K562 (cell line): ENCODE measurements at regions not wholly inside any gene's neighbourhood (a gene's known extent, or its start where the extent isn't known, plus 50 kb on each side); places are given as distances from the start of the nearest gene placed in this dataset.

Experiments
- ATAC-seq: fragments of 200-7000 bp; cut with Tn5 transposase; 3 replicates; pipeline ENCODE4 v1.9.1; 2020; ENCODE audit warnings: moderate library complexity
- BruUV-seq: library from RNA; stranded (reverse); fragments of 400-500 nt; replicated peaks from 2 replicates; lab custom pipeline; 2021; lab: Mats Ljungman, UMichigan
- CTCF ChIA-PET: fragments of 300-600 bp; formaldehyde crosslinking; extraction: SDS; loops from one replicate; lab custom pipeline; 2021; ENCODE audit warnings: low intra/inter-chr PET ratio; lab: Yijun Ruan, JAX
- POLR2A ChIA-PET: fragments of 300-600, 350-650 bp; sonication (Branson Sonifier 250); formaldehyde crosslinking; extraction: SDS; loops from one replicate; lab custom pipeline; 2021; ENCODE audit warnings: antibody characterized with exemption, inconsistent platforms; lab: Yijun Ruan, JAX
- DNase-seq, 4 experiments: peaks; one replicate each; pipeline versions ENCODE4 v3.0.0 to v3.0.0-alpha.2; 2011 to 2018; ENCODE audit warnings: low spot score in 3 of 4, mixed read lengths in 3 of 4; ENCODE audit errors: extremely low read depth in 1 of 4
- FAIRE-seq: peaks from 2 replicates; lab custom pipeline; 2011; peaks lifted over from hg19 to GRCh38; lab: Jason Lieb, UNC
- H2AFZ ChIP-seq: 2 replicates; pipeline ENCODE4 v1.6.0; 2011; ENCODE audit warnings: low read depth, low read length, control low read depth, inconsistent platforms
- H3K27ac ChIP-seq: fragments of 200-600 bp; 3 replicates; pipeline ENCODE4 v1.8.0; 2011; ENCODE audit warnings: low read depth, mild to moderate bottlenecking, control low read depth, inconsistent platforms, low read length, moderate library complexity, mixed read lengths; ENCODE audit errors: extremely low read depth
- H3K27me3 ChIP-seq, 2 experiments: fragments of 300-600 bp in 1 of 2; 2 replicates in 1 of 2; 3 replicates in 1 of 2; pipeline versions ENCODE4 v1.6.0 to v1.8.0; 2011; ENCODE audit warnings: inconsistent platforms in 2 of 2, low read length in 2 of 2, mild to moderate bottlenecking in 1 of 2, mixed read lengths in 1 of 2, moderate library complexity in 1 of 2; ENCODE audit not compliant: control insufficient read depth in 2 of 2, insufficient read depth in 2 of 2
- H3K36me3 ChIP-seq: fragments of 300-600 bp; 3 replicates; pipeline ENCODE4 v1.8.0; 2011; ENCODE audit warnings: mild to moderate bottlenecking, low read length, inconsistent platforms; ENCODE audit not compliant: control insufficient read depth, insufficient read depth
- H3K4me1 ChIP-seq, 2 experiments: fragments of 200-600 bp in 1 of 2; replicated peaks in 1 of 2; 2 replicates in 1 of 2; 3 replicates in 1 of 2; pipeline versions ENCODE4 v1.5.1 to v1.8.0; 2011; ENCODE audit warnings: inconsistent platforms in 2 of 2, low read length in 2 of 2, mild to moderate bottlenecking in 1 of 2, mixed read lengths in 1 of 2, moderate library complexity in 1 of 2; ENCODE audit not compliant: control insufficient read depth in 2 of 2, insufficient read depth in 2 of 2
- H3K4me2 ChIP-seq: 2 replicates; pipeline ENCODE4 v1.6.1; 2011; ENCODE audit warnings: low read length, control low read depth, inconsistent platforms, mixed read lengths; ENCODE audit not compliant: insufficient read depth
- H3K4me3 ChIP-seq: fragments of 200-600 bp; sonication (generic), shearing (Covaris generic); 2 replicates; pipeline ENCODE4 v1.5.1; 2016; ENCODE audit warnings: control low read depth, inconsistent platforms
- H3K79me2 ChIP-seq: fragments of 200-600 bp; 3 replicates; pipeline ENCODE4 v1.8.0; 2011; ENCODE audit warnings: low read length, inconsistent platforms; ENCODE audit not compliant: control insufficient read depth, insufficient read depth
- H3K9ac ChIP-seq, 2 experiments: 2 replicates each; pipeline versions ENCODE4 v1.6.0 to v1.6.1; 2011; ENCODE audit warnings: low read depth in 2 of 2, low read length in 2 of 2, control low read depth in 1 of 2, inconsistent platforms in 1 of 2, mild to moderate bottlenecking in 1 of 2, mixed read lengths in 1 of 2; ENCODE audit not compliant: insufficient read depth in 1 of 2
- H3K9me1 ChIP-seq: one replicate; pipeline ENCODE4 v1.6.0; 2011; ENCODE audit warnings: inconsistent platforms, mild to moderate bottlenecking, low read length, moderate library complexity; ENCODE audit not compliant: control insufficient read depth, insufficient read depth
- H3K9me3 ChIP-seq: replicated peaks from 2 replicates; pipeline ENCODE4 v1.5.1; 2011; ENCODE audit warnings: low read depth, low read length, inconsistent platforms; ENCODE audit not compliant: control insufficient read depth, insufficient read depth
- H4K20me1 ChIP-seq: replicated peaks from 2 replicates; pipeline ENCODE4 v1.6.1; 2011; ENCODE audit warnings: low read length, inconsistent platforms, mixed read lengths; ENCODE audit not compliant: control insufficient read depth, insufficient read depth
- CEBPG ChIP-seq, 3 experiments: fragments of 200-800 bp in 1 of 3; sonication (Bioruptor generic) in 1 of 3; sonication (generic) in 1 of 3; formaldehyde crosslinking in 1 of 3; IDR thresholded peaks in 2 of 3; conservative IDR thresholded peaks in 1 of 3; 2 replicates each; pipeline versions ENCODE4 v1.6.1 to v1.8.0; 2016 to 2022; ENCODE audit warnings: missing compliant biosample characterization in 2 of 3, missing genetic modification characterization in 2 of 3, mild to moderate bottlenecking in 1 of 3, missing genetic modification reagents in 1 of 3
- HOXB6 ChIP-seq: fragments of 250-450 bp; sonication (Bioruptor Pico); IDR thresholded peaks from 2 replicates; pipeline ENCODE4 v1.5.1; 2022; ENCODE audit warnings: mild to moderate bottlenecking, borderline replicate concordance
- RAD21 ChIP-seq, 2 experiments: fragments of 250-450 bp in 1 of 2; fragments of 450-650 bp in 1 of 2; sonication (Bioruptor Pico) in 1 of 2; formaldehyde crosslinking in 1 of 2; IDR thresholded peaks in 1 of 2; conservative IDR thresholded peaks in 1 of 2; 2 replicates each; pipeline versions ENCODE4 v1.4.0 to v1.8.0; 2020 to 2022; ENCODE audit warnings: mild to moderate bottlenecking in 2 of 2, moderate library complexity in 1 of 2
- SFPQ ChIP-seq: fragments of 200-400 bp; formaldehyde crosslinking; IDR thresholded peaks from 2 replicates; pipeline ENCODE4 v1.6.1; 2017; ENCODE audit warnings: mild to moderate bottlenecking, low read depth, low read length, moderate library complexity
- SIX5 ChIP-seq, 2 experiments: IDR thresholded peaks; 2 replicates each; pipeline ENCODE4 v1.6.1; 2011; ENCODE audit warnings: low read length in 2 of 2, borderline replicate concordance in 1 of 2, low read depth in 1 of 2, mild to moderate bottlenecking in 1 of 2, moderate library complexity in 1 of 2; ENCODE audit not compliant: insufficient read depth in 1 of 2
- STAG1 ChIP-seq: sonication (generic); formaldehyde crosslinking; IDR thresholded peaks from 2 replicates; pipeline ENCODE4 v1.5.0; 2020; ENCODE audit warnings: missing genetic modification reagents, borderline replicate concordance
- YBX1 ChIP-seq: fragments of 450-650 bp; IDR thresholded peaks from 2 replicates; pipeline ENCODE4 v1.7.1; 2016; ENCODE audit warnings: mild to moderate bottlenecking
- ZNF146 ChIP-seq: IDR thresholded peaks from one replicate; pipeline ENCODE4 v1.6.1; 2018; ENCODE audit warnings: missing compliant biosample characterization; ENCODE audit not compliant: unreplicated experiment
- ZNF445 ChIP-seq: fragments of 250-450 bp; sonication (Bioruptor Pico); IDR thresholded peaks from 2 replicates; pipeline ENCODE4 v1.4.0; 2020; ENCODE audit warnings: low read depth, mild to moderate bottlenecking, moderate library complexity
- WGBS: fragments of 100-300 bp; shearing (Covaris generic); methylation state at CpG from one replicate; pipeline ENCODE4 v1.1.6; 2016; ENCODE audit warnings: low coverage, mixed read lengths; ENCODE audit not compliant: insufficient coverage; ENCODE audit errors: missing lambda C conversion rate; 5-methylcytosine and 5-hydroxymethylcytosine counted together
- in situ Hi-C: fragments of 300-500 bp; cut with MboI; formaldehyde crosslinking; loops from 4 replicates; pipeline ENCODE4 v1.15.0; 2018; ENCODE audit warnings: inconsistent platforms, mixed read lengths
- intact Hi-C: fragments of 100-400 bp; cut with micrococcal nuclease; formaldehyde crosslinking; loops from 2 replicates; pipeline ENCODE4 v1.14.2; 2022
- TF ChIP-seq, protein P1 (sequence below): fragments of 450-650 bp; IDR thresholded peaks from 2 replicates; pipeline ENCODE4 v1.6.1; 2018; ENCODE audit not compliant: partially characterized antibody

GRCh38 chr19:30811397-30812098, 439.4 kb downstream of the ZNF536 start:
- H3K4me1 ChIP-seq = no peaks in the 10 kb centered on the region
- ATAC-seq (no peak), DNase-seq (no peak), FAIRE-seq (no peak)
- no peak overlapping the region for H2AFZ ChIP-seq
- no peaks in the 10 kb centered on the region for H4K20me1 ChIP-seq
- POLR2A ChIA-PET = no interaction called here
- intact Hi-C loops (no loop called here), in situ Hi-C loops (no loop called here)
- H3K9ac ChIP-seq = no peak overlapping the region
- no peak overlapping the region for H3K4me3 ChIP-seq
- no peak overlapping the region for H3K27ac ChIP-seq
- CTCF ChIA-PET = no interaction called here
- H3K79me2 ChIP-seq = no peaks in the 10 kb centered on the region
- no peaks in the 10 kb centered on the region for H3K9me1 ChIP-seq
- H3K36me3 ChIP-seq = no peaks in the 10 kb centered on the region
- no peaks in the 10 kb centered on the region; the same call in 1 of the 2 replicates for H3K9me3 ChIP-seq
- no TSS peak for BruUV-seq
- H3K27me3 ChIP-seq = no peaks in the 10 kb centered on the region; a peak in 1 of 5 replicates
- WGBS = under 1% methylated on average over 10 of the region's 10 CpGs
- no peak for TF ChIP-seq YBX1
- TF ChIP-seq RAD21 (CRISPR knock-in tag; conservative IDR thresholded peaks at IDR 0.05 in 1 of 2, IDR thresholded peaks at IDR 0.05 in 1 of 2) = no peak
- TF ChIP-seq SIX5 (IDR thresholded peaks at IDR 0.05; ENCODE audit: borderline replicate concordance in 1 of 2, insufficient read depth in 1 of 2, low read depth in 1 of 2, low read length in 2 of 2) = no peak
- TF ChIP-seq ZNF445 (CRISPR knock-in tag) = no peak
- TF ChIP-seq, protein P1, sequence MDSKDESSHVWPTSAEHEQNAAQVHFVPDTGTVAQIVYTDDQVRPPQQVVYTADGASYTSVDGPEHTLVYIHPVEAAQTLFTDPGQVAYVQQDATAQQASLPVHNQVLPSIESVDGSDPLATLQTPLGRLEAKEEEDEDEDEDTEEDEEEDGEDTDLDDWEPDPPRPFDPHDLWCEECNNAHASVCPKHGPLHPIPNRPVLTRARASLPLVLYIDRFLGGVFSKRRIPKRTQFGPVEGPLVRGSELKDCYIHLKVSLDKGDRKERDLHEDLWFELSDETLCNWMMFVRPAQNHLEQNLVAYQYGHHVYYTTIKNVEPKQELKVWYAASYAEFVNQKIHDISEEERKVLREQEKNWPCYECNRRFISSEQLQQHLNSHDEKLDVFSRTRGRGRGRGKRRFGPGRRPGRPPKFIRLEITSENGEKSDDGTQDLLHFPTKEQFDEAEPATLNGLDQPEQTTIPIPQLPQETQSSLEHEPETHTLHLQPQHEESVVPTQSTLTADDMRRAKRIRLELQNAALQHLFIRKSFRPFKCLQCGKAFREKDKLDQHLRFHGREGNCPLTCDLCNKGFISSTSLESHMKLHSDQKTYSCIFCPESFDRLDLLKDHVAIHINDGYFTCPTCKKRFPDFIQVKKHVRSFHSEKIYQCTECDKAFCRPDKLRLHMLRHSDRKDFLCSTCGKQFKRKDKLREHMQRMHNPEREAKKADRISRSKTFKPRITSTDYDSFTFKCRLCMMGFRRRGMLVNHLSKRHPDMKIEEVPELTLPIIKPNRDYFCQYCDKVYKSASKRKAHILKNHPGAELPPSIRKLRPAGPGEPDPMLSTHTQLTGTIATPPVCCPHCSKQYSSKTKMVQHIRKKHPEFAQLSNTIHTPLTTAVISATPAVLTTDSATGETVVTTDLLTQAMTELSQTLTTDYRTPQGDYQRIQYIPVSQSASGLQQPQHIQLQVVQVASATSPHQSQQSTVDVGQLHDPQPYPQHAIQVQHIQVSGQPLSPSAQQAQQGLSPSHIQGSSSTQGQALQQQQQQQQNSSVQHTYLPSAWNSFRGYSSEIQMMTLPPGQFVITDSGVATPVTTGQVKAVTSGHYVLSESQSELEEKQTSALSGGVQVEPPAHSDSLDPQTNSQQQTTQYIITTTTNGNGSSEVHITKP = no peak
- TF ChIP-seq ZNF146 (CRISPR knock-in tag) = no peak
- no peak for TF ChIP-seq HOXB6
- TF ChIP-seq CEBPG (CRISPR knock-in tag; IDR thresholded peaks at IDR 0.05) = no peak
- TF ChIP-seq CEBPG (tag; conservative IDR thresholded peaks at IDR 0.05 in 1 of 2, IDR thresholded peaks at IDR 0.05 in 1 of 2) = no peak
- no peak for TF ChIP-seq STAG1 (CRISPR knock-in tag)
- TF ChIP-seq SFPQ = no peak
- H3K4me2 ChIP-seq = no peak overlapping the region
